Effector CD4-positive, alpha-beta T cell (primary cell): ENCODE measurements at regions not wholly inside any gene's neighbourhood (a gene's known extent, or its start where the extent isn't known, plus 50 kb on each side); places are given as distances from the start of the nearest gene placed in this dataset.
"Not testable (repeated sequence)": the region's sequence is repeated elsewhere in the genome, so short reads cannot be mapped to it uniquely, and the experiment has no call there.

Experiments
- DNase-seq: peaks from one replicate; pipeline ENCODE4 v3.0.0-alpha.2; 2020

DNA sequence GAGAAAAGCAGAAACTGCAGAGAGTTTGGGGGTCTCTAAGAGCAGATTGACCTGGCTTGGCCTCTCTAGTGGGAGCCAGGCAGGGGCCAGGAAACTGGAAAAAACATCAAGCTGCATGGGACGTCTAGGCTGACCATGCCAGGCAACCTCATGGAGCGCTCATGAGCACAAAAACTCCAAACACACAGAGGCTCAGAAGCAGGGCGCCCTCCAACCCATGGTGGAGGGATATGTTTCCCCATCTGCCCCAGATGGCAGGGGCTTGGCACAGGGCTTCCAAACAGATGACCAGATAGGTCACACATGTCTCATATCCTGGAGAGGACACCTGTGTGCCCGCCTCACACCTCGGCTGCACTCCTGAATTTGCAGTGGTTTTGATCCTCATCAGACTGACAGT, 879.0 kb downstream of the UQCRFS1 start:
- no peak for DNase-seq

DNA sequence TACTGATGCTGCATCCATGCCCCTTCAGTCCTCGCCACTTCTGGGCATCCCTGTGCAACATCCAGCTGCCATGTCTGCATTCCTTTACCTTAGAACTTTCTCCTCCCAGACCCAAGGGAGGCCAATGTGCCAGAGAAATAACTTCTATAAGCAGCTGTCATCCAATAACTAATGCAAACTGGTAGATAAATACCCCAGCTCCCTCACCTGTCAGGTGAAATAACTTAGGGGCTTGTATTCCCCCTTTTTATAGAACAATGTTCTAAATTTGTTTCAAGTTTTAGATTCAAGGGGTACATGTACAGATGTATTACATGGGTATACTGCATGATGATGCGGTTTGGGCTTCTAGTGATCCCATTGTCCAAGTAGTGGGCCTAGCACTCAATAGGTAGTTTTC, 880.1 kb downstream of the UQCRFS1 start:
- DNase-seq: no peak

DNA sequence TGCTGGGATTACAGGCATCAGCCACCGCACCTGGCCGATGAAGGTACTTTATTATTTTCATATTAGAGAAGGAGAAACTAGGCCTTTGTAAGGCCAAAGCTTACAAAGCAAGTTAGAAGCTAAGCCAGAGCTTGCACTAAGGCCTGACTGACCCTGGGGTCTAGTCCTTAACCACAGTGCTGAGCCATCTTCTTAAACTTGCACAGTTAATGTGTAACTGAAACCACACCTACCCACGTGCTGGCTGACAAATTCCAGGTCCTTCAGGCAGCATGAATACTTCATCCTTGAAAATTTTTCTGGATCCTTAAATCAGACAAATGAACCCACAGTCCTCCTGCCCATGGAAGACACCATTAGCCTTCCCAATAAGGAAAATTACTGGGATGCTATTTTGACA, 880.6 kb downstream of the UQCRFS1 start:
- no peak for DNase-seq

DNA sequence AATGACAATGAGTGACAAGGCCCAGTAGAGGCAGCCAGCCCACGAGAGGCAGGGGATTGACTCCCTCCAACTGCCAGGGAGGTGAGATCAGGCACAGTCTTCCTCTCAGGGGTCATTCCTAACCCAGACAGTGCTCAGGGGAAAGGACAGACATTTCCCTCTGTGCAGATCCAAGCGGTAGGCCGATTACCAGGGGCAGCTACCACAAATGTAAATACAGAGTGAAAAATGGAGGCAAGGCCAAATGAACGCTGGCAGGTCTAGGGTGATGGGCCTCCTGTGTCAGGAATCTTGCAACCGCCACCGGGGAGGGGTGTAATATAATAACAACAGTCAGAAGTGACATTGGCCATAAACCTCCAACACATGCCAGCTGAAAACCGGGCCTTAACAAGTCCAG, 881.4 kb downstream of the UQCRFS1 start:
- DNase-seq: no peak

DNA sequence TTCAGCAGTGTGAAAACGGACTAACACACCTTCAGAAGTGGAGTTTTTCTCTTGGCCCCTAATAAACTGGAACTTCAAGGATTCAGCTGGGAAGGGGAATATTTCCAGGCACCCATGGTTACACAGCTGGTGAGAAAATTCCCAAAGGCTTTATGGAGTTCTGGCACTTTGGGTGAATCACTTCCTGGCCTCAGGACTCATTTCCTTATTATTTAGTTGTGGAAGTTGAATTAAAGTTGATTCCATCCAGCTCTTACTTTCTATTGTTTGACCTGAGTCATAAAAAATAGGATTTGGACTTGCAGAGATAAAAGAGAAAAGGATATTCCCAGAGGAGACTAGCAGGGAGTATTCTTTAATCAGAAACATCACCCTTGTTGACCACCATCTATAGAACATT, 882.1 kb downstream of the UQCRFS1 start:
- no peak for DNase-seq

DNA sequence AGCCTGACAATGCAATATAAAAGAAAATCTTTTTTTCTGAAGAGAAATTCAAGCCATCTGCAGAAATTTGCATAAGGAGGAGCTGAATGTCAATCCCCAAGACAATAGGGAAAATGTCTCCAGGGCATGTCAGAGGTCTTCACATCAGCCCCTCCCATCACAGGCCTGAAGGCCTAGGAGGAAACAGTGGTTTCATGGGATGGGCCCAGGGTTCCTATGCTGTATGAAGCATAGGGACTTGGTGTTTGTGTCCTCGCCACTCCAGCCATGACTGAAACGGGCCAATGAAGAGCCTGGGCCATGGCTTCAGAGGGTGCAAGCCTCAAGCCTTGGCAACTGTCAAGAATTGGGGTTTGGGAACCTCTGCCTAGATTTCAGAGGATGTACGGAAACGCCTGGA, 883.5 kb downstream of the UQCRFS1 start:
- DNase-seq: no peak

DNA sequence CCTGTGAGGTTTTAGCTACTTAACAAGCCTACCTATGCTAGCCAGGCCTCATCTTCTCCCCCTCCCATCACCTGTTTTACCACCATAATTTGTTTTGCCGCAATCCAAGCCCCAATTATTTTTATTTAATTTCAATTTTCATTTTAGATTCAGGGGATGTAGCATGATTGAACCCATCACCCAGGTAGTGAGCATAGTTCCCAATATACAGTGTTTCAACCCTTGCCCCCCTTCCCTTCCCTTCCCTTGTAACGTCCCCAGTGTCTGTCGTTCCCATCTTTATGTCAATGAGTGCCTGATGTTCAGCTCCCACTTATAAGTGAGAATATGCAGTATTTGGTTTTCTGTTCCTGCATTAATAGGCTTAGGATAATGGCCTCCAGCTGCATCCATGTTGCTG, 885.0 kb downstream of the UQCRFS1 start:
- no peak for DNase-seq

DNA sequence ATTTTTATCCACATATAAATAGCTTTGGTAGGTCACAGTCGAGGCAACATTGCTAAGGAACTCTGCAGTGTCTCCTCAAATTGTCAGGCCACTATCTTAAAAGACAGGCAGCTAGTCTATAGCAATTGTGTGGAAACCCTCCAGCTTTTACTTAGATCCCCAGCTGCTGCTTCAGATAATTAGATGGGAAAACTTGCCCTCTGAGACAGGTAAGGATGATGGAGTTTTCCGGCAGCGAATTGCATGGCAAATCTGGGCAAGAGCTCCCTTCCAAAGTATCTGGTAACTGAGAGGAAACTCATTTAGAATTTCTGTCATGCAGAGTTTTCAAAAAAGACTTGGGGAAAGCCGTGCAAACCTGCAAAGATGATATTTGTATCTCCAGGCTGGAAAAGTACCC, 886.2 kb downstream of the UQCRFS1 start:
- no peak for DNase-seq

DNA sequence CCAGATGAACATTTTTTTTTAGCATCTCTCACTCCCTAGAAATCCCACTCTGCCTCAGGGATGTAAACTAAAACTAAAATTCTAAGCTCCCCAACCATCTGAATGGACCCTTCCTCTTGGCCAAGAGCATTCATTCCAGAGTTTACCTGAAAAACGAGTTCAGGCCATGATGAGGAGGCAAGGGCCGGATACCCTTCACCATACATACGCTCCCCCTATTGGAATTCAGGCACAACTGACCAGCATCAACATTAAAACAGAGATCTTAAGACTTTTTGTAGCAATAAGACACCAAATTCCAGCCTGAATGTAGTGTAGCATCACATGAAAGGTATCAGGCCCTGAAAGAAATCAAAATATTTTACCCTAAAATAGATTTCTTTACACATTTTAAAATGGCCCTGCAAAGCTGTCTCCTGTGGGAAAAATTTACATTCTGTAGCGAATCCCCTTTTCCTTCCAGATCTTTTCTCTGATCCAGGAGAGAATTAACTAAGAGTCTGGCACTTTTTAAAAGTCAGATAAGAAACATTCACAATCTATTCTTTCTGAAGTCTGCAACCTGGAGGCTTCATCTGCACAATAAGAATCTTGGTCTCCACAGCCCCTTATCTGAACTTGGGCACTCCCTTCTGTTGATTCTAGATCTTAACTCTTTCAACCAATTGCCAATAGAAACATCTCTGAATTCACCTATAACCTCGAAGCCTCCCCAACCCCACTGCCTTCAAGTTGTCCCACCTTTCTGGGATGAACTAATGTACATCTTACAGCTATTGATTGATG, 888.5 kb downstream of the UQCRFS1 start:
- no peak for DNase-seq

DNA sequence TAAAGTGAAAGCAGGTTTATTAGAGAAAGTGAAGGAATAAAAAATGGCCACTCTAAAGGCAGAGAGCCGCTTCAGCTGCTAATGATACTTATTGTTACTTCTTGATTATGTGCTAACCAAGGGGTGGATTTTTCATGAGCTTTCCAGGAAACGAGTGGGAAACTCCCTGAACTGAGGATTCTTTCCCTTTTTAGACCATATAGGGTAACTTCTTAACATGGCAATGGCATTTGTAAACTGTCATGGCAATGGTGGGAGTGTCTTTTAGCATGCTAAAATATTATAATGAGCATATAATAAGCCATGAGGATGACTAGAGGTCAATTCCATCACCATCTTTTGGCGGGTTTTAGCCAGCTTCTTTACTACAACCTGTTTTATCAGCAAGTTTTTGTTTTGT, 890.0 kb downstream of the UQCRFS1 start:
- DNase-seq: no peak

DNA sequence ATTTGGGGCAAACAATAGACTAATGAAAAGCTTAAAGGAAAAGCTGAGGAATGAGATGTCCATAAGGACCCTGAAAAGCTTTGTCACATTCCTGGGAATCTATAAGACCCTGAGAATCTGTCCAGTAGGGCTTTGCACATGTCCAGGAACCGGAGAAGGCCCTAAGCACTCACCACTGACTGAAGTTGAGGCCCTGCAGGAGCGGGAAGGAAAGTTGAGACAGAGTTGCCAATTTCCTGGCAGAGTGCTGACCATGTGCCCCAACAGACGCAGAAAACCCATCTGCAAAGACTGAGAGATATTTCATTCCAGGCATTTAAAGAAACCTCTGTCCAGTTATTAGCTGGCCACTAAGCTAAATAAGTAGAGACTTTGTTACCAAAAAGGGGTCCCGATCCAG, 890.5 kb downstream of the UQCRFS1 start:
- DNase-seq: no peak

DNA sequence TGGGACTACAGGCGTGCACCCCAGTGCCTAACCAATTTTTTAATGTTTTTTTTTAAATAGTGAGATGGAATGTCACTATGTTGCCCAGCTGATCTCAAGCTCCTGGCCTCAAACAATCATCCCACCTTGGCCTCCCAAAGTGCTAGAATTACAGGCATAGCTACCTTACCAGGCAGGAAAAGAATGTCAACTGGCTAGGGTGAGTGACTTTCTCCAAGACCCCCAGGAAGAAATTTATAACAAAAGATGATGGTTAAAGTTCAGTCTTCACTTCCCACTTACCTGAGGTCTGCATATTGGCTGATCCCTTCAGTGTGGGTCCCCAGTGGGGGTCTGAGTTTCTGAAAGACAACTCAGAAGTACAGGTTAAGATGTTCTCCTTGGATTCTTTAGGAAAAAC, 893.0 kb downstream of the UQCRFS1 start:
- no peak for DNase-seq

DNA sequence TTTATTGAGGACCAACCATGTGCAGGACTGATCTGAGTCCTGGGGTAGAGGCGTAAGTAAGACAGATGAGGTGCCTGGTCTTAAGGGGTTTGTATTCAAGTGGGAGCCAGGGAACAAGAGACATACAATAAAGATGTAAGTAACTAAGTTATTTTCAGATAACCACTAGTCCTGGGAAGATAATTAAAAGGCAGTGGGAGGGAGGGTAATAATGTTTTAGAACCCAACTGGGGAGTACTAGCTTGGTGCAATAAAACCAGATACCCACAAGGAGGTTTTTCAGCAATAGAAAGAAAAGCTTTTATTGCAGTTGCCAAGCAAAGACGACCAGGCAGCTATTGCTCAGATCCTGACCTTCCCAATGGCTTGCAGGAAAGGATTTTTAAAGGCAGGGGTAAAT, 893.7 kb downstream of the UQCRFS1 start:
- DNase-seq: no peak

DNA sequence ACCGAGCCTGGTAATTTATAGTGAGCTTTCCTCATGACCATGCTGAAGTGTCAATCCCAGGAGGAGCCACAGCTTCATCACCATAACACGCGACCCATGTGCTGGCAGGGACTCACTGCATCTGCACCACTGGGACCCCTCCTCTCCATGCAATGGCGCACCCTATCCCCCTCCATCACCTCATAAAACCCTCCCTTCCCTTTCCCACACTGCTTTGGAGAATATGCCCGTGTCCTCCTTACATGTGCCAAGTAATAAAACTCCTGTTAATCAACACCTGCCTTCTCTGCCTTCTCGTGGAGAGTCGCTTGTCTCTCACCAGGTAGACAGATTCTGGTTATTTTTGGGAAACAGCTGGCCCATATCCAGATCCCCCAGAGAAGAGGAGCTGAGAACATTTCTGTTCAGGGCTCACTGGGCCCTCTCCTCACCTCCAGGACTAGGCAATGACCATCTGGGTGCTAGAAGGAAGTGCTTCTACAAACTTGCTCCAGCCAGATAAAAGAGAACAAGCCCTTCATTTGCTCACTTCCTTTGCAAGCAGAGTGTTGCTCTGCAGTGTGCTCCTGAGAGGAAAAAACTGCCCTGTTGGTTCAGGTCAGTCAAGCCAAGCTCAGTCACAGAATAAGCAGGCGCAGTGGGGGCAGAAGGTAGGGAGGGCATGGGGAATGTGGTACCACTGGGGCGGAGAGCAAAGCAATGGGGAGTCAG, 894.3 kb downstream of the UQCRFS1 start:
- no peak for DNase-seq

DNA sequence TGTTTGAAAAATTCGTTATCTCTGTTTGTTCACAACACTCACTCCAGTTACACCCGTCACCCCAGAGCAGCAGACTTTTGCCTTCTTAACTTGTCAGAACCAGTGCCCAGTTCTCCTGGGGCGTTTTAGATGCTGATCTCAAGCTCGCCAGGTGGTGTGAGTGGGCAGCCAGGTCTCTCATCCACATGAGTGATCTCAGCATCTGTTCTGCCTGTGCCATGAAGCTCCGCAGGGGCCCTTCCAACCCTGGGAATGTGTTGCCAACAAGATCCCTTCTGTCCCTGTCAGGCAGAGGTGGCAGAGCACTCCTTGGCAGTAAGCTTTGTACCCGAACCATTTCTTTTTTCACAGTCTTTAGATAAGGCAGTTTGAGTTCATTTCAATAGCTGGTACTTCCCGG, 896.5 kb downstream of the UQCRFS1 start:
- no peak for DNase-seq

DNA sequence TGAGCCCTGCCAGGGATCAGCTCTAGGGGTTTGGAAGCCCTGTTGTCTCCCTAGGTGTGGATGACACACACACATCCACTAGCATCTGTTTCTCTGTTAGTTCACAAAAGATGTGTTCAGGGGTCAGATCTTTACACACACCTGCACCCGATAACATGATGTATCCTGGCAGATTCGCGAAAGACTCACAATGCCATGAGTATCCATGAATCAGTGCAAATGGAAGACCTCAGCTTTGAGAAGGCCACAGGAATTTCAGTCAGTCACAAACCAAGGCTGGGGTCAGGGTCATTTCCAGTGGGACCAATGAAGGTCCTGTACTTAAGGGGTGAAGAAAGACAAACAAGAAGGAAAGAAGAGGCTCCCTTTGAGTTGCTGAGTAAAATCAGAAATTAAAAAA, 898.2 kb downstream of the UQCRFS1 start:
- DNase-seq: no peak

DNA sequence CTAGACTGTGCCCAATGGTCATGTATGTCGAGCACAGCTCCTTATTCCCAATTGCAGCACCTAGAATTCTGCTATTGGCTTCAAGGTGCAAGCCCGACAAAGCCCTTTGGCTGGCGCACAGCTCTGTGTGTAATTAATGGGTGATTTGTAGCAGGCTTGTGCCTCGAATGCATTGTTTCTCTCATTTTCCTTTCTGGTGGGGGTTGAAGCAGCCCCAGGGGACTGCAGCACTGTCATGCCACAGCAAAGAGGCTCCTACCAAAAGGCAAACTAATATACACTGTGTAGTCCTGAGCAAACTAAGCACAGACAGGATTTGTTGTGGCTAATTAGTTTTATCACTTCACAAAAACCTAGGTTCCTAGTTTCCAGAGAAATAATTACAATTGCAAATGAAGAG, 898.7 kb downstream of the UQCRFS1 start:
- no peak for DNase-seq

DNA sequence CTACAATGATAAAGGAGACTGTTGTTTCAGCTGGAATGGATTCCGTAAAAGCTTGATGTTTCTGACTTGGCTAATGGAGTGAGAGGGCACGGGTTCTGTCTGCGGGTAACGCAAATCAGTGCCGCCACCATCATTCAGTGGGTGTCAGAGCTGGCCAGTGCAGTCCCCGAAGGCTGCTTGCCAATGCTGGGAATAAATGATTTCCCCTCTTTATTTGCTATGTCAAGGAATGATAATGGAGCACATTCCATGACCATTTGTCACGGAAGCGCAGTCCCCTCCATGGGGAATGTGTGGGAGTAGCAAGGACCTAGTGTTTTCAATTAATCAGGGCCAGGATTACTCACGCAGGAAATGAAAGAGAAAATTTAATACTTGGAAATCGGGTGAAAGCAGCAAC, 899.3 kb downstream of the UQCRFS1 start:
- DNase-seq: no peak

DNA sequence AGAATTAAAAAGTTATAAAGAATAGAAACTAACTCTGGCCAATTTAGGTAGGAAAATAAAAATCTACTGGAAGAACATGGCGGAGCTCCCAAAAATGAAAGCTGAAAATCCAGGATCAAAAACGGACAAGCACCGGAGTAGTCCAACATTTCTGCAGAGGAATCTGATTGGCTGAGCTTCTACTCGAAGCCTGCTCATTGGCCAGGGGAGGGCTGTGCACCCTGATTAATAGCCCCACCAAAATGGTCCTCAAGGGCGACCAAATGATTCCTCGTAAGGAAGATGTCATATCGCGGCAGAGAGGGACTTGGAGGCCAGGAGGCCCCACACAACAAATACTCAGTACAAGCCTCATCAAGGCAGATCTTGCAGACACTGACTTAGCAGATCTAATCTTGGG, 900.7 kb downstream of the UQCRFS1 start:
- DNase-seq: no peak

DNA sequence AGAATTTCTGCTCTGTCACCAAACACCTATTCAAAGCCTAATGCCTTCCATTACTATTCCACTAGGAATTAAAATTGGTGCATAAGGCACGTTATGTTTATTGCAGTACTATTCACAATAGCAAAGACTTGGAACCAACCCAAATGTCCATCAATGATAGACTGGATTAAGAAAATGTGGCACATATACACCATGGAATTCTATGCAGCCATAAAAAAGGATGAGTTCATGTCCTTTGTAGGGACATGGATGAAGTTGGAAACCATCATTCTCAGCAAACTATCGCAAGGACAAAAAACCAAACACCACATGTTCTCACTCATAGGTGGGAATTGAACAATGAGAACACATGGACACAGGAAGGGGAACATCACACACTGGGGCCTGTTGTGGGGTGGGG, 902.1 kb downstream of the UQCRFS1 start:
- DNase-seq: not testable (repeated sequence)

DNA sequence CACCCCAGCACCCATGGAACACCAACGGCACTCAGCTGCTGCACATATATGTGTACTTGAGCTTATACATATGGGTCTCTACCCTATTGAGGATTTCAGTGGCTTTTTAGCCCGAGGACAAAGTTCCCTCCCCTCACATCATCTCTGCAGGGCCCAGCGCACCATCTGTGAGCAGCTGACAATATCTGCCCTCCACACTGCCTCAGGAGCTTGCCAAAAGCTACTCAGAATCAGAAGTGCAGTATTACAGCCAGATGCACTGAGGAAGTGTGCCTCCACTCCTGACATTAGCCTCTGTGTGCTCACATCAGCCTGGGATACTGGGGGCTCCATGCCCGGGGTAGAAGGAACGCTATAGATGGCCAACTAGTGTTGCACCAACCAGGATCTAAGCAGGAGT, 903.9 kb downstream of the UQCRFS1 start:
- no peak for DNase-seq

DNA sequence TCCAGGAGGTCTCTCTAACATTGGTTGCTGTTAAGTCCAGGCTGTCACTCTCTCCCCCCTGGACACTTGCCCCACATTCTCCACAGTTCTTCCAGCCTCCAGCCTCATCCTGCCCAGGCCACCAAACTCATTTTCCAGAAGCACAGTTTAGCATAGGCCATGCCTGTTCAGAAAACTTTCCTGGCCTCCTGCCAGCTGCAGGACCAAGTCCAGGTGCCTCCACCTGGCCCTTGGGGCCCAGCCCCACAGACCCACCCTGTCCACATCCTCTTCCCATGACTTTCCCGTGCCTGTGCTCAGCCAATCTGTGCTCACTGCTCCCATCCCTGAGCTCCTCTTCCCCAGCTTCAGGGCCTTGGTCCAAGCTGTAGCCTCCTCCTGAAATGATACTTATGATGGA, 905.0 kb downstream of the UQCRFS1 start:
- no peak for DNase-seq

DNA sequence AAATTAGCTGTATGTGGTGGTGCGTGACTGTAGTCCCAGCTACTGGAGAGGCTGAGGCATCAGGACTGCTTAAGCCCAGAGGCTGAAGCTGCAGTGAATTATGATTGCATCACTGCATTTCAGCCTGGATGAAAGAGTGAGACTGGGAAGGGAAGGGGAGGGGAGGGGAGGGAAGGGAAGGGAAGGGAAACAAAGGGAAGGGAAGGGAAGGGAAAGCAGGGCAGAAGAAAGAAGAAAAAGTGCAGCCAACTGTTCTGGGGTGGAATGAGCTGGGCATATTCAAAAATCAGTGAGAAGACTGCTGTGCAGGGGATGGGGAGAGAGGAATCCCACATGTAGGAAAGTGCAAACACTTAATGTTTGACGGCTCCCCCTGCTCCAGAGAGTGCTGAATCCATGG, 905.5 kb downstream of the UQCRFS1 start:
- DNase-seq: no peak

DNA sequence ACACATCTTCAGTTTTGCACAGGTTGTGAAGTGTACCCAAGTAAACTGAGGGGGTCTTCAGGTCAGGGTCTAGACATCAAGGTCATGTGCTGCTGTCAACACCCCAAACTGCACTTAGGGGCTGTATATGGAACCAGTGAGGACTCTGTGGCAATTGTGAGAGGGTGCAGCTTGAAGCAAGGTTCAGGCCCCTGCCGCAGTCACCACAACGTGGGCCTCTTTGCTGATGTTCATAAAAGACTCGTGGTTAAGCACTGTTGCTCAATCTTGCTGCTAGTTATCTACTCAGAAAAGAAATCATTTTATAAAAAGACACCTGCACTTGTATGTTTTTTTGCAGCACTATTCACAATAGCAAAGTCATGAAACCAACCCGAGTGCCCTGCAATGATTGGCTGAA, 907.4 kb downstream of the UQCRFS1 start:
- no peak for DNase-seq

DNA sequence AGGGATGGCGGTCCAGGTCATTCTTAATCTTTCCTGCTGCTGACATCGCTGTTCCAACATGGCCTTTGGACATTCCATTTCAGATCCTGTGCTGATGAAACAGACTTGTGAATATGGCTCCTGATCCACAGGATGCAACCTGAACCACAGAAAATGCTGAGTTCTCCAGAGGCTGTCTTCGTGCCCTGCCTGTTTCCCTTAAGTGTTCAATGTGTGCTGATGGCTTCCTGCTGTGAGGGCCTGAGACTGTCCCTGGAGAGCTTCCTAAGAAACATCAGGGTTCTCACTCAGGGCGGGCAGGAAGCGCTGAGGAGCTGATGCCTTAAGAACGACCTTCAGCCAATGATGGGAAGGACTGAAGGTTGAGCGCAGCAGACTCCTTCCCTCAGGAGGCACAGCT, 909.4 kb downstream of the UQCRFS1 start:
- no peak for DNase-seq
